HCT116 (cell line): ENCODE measurements at regions not wholly inside any gene's neighbourhood (a gene's known extent, or its start where the extent isn't known, plus 50 kb on each side); places are given as distances from the start of the nearest gene placed in this dataset.

ENCODE experiments used
- CEBPB ChIP-seq: IDR thresholded peaks from 2 replicates; pipeline ENCODE4 v1.6.1; 2012; ENCODE audit warnings: low read depth
- JUND ChIP-seq: IDR thresholded peaks from 2 replicates; pipeline ENCODE4 v1.6.1; 2012

DNA sequence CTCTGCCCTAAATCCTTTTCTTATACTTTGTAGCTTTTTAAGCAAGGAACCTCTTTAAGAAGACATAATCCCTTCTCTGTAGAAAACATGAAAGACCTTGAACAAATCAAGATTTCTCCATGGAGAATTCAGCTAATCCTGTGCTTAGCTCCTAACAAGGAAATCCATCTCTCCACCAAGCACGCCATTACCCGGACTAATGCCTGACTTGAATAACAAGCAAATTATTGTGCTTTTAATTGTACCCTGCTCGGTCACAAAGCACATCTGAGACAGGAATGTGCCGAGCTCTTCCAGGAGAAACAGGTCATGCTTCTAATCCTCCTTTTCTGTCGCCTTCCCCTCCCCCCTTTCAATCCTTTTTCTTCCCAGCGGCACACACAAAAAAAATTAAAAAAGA, 141.3 kb downstream of the PSAT1 start:
- no peak for TF ChIP-seq JUND
- TF ChIP-seq CEBPB = no peak
